ENCODE measurements at regions not wholly inside any gene's neighbourhood (a gene's known extent, or its start where the extent isn't known, plus 50 kb on each side); places are given as distances from the start of the nearest gene placed in this dataset.

DNA sequence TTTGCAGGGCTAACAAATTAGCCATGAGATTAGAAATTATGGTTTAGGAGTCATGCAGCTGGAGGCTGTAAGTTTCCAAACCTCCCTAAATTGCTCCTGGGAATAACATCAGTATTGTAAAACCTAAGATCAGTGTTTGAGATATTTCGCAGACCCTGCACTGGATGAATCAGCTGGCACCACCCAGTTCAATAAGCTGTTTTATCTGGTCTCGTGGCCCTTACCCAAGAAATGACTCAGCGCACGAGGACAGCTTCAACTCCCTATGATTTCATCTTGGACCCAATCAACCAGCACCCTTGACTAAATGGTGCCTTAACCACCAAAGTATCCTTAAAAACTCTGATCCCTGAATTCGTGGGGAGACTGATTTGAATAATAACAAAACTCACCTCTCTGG lies 482.0 kb upstream of the PCDH15 start:
- Histone ChIP-seq H3K36me3 (no peaks in the 10 kb centered on the region), H3K4me1 (no peaks in the 10 kb centered on the region), H3K4me3 (no peak overlapping the region), H3K27ac (no peak overlapping the region), H3K27me3 (no peaks in the 10 kb centered on the region), H3K9me3 (no peaks in the 10 kb centered on the region)
- intact Hi-C loops (cut with DNase I; ENCODE audit: low total_unique reads): no loop called here
- TF ChIP-seq POLR2A (IDR thresholded peaks at IDR 0.05): no peak
- TF ChIP-seq, protein P1, sequence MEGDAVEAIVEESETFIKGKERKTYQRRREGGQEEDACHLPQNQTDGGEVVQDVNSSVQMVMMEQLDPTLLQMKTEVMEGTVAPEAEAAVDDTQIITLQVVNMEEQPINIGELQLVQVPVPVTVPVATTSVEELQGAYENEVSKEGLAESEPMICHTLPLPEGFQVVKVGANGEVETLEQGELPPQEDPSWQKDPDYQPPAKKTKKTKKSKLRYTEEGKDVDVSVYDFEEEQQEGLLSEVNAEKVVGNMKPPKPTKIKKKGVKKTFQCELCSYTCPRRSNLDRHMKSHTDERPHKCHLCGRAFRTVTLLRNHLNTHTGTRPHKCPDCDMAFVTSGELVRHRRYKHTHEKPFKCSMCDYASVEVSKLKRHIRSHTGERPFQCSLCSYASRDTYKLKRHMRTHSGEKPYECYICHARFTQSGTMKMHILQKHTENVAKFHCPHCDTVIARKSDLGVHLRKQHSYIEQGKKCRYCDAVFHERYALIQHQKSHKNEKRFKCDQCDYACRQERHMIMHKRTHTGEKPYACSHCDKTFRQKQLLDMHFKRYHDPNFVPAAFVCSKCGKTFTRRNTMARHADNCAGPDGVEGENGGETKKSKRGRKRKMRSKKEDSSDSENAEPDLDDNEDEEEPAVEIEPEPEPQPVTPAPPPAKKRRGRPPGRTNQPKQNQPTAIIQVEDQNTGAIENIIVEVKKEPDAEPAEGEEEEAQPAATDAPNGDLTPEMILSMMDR (IDR thresholded peaks at IDR 0.05): no peak
- DNase-seq: no peak

DNA sequence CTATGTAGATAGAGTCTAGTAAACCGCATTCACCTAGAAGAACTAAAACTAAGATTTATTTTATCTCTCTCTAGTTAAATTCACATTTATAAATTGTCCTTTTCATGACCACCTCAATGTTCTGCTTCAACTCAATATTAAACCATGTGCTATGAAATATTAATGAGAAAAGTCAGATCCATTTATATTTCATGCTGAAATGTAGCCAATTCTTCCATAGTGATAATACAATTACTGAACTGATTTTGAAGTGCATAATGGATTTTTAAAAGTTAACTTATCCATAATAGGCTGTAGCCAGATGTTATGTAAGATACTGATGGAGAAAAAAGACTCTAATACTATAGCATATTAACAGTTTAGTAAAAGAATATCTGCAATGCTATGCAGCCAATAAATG lies 479.7 kb upstream of the PCDH15 start:
- Histone ChIP-seq H3K4me1 (no peaks in the 10 kb centered on the region), H3K9me3 (no peaks in the 10 kb centered on the region), H3K27ac (no peak overlapping the region), H3K4me3 (no peak overlapping the region), H3K27me3 (no peaks in the 10 kb centered on the region), H3K36me3 (no peaks in the 10 kb centered on the region)
- intact Hi-C loops (cut with DNase I; ENCODE audit: low total_unique reads): no loop called here
- no peak for TF ChIP-seq POLR2A (IDR thresholded peaks at IDR 0.05)
- TF ChIP-seq, protein P1 (IDR thresholded peaks at IDR 0.05): no peak
- no peak for DNase-seq

DNA sequence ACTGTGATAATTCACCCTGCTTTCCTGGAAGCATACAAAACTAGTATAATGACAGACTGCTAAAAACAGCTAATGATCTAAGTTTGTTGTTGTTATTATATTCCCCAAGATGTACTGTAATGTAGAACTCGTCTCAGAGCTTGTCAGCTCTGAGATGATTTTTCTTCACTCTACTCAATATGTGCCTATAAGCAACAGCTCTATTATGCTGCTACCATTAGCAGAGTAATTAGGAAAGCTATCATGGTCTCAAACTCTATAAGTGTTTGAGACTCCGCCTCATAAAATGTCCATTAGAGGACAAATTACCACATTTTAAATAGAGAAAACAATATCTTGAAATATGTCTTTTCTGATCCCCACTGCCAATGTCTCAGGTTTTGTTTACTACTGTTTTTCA lies 476.5 kb upstream of the PCDH15 start:
- intact Hi-C loops (cut with DNase I; ENCODE audit: low total_unique reads): no loop called here
- TF ChIP-seq, protein P1 (IDR thresholded peaks at IDR 0.05): no peak
- no peak for TF ChIP-seq POLR2A (IDR thresholded peaks at IDR 0.05)
- Histone ChIP-seq H3K36me3 (no peaks in the 10 kb centered on the region), H3K4me1 (no peaks in the 10 kb centered on the region), H3K9me3 (no peaks in the 10 kb centered on the region), H3K4me3 (no peak overlapping the region), H3K27ac (no peak overlapping the region), H3K27me3 (no peaks in the 10 kb centered on the region)
- DNase-seq: no peak

DNA sequence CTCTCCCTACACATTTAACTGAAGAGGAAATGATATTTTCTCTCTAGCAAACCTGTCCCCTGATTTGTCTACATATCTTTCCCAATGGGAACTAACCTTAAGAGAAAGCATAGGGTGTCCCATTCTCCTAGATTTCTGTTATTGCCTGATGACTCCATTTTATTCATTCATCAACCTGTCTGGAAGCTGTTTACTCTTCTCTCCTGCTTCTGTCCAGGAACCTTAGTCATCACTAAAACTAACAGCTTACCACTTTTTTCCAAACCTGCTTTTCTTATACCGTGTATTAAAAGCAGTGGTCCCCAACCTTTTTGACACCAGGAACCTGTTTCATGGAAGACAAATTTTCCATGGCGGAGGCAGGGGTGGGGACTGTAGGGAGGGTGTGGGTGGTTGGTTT lies 473.3 kb upstream of the PCDH15 start:
- no peak for TF ChIP-seq POLR2A (IDR thresholded peaks at IDR 0.05)
- TF ChIP-seq, protein P1 (IDR thresholded peaks at IDR 0.05): no peak
- Histone ChIP-seq H3K27me3 (no peaks in the 10 kb centered on the region), H3K36me3 (no peaks in the 10 kb centered on the region), H3K27ac (no peak overlapping the region), H3K9me3 (no peaks in the 10 kb centered on the region), H3K4me1 (no peaks in the 10 kb centered on the region), H3K4me3 (no peak overlapping the region)
- intact Hi-C loops (cut with DNase I; ENCODE audit: low total_unique reads): no loop called here
- DNase-seq: no peak

DNA sequence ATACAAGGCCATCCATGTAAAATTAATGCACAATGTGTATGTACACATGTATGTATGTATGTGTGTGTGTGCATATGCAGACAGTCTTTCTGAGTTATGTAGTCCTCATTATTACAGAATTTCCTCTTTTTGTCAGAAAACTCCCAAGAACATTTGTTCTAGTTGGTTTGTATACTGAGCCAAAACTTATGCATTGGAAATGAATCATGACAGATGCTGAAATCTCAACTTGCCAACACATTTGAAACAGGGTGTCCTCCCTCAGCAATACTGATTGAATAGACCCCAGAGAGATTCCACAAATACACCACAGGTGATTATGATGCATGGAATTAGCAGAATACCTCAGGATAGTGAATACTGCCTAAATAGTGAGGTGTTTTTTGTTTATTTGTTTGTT lies 472.9 kb upstream of the PCDH15 start:
- TF ChIP-seq POLR2A (IDR thresholded peaks at IDR 0.05): no peak
- TF ChIP-seq, protein P1 (IDR thresholded peaks at IDR 0.05): no peak
- Histone ChIP-seq H3K27ac (no peak overlapping the region), H3K4me3 (no peak overlapping the region), H3K4me1 (no peaks in the 10 kb centered on the region), H3K9me3 (no peaks in the 10 kb centered on the region), H3K36me3 (no peaks in the 10 kb centered on the region), H3K27me3 (no peaks in the 10 kb centered on the region)
- no peak for DNase-seq
- intact Hi-C loops (cut with DNase I; ENCODE audit: low total_unique reads): no loop called here

Data from uterus (tissue), 3 donors.